NT2/D1 (cell line): ENCODE measurements at regions not wholly inside any gene's neighbourhood (a gene's known extent, or its start where the extent isn't known, plus 50 kb on each side); places are given as distances from the start of the nearest gene placed in this dataset.

ENCODE experiments used
- YY1 ChIP-seq: IDR thresholded peaks from 2 replicates; pipeline ENCODE4 v1.6.1; 2011; ENCODE audit not compliant: insufficient read length, insufficient read depth
- ZNF274 ChIP-seq: IDR thresholded peaks from 2 replicates; pipeline ENCODE4 v1.6.1; 2011; ENCODE audit warnings: mild to moderate bottlenecking, low read depth, low read length

GRCh38 chr10:130541090-130541489 is 404.9 kb downstream of the GLRX3 start:
- TF ChIP-seq YY1 (no peak), ZNF274 (no peak)
